Thoracic aorta (tissue), 2 donors: ENCODE measurements at regions not wholly inside any gene's neighbourhood (a gene's known extent, or its start where the extent isn't known, plus 50 kb on each side); places are given as distances from the start of the nearest gene placed in this dataset.
"Not testable (repeated sequence)": the region's sequence is repeated elsewhere in the genome, so short reads cannot be mapped to it uniquely, and the experiment has no call there.

Source experiments
- ATAC-seq: fragments of 150-250 bp; one replicate; pipeline ENCODE4 v1.8.0; 2017; ENCODE audit warnings: low read depth; ENCODE audit not compliant: insufficient number of reproducible peaks, low FRiP score
- DNase-seq: peaks from one replicate; pipeline ENCODE4 v3.0.0-alpha.2; 2020; ENCODE audit warnings: low spot score
- H3K27ac ChIP-seq, 2 donors: fragments of 200-600 bp; sonication (generic); 1 replicate in 1 of 2; 2 replicates in 1 of 2; pipeline ENCODE4 v1.5.1; 2016; ENCODE audit warnings: mild to moderate bottlenecking in 2 of 2, moderate library complexity in 2 of 2
- H3K27me3 ChIP-seq: fragments of 200-600 bp; sonication (generic); replicated peaks from 2 replicates; pipeline ENCODE4 v1.6.0; 2016; ENCODE audit warnings: mild to moderate bottlenecking; ENCODE audit not compliant: insufficient read depth
- H3K36me3 ChIP-seq: fragments of 200-600 bp; sonication (generic); one replicate; pipeline ENCODE4 v1.5.1; 2016
- H3K4me1 ChIP-seq, 2 donors: fragments of 200-600 bp; sonication (generic); 1 replicate in 1 of 2; 2 replicates in 1 of 2; pipeline versions ENCODE4 v1.5.1 to v1.6.0; 2016; ENCODE audit warnings: low read depth in 2 of 2, mild to moderate bottlenecking in 1 of 2; ENCODE audit not compliant: control insufficient read depth in 1 of 2
- H3K4me3 ChIP-seq: fragments of 200-600 bp; sonication (generic); 2 replicates; pipeline ENCODE4 v1.5.1; 2016; ENCODE audit warnings: mild to moderate bottlenecking
- H3K9me3 ChIP-seq: fragments of 200-600 bp; sonication (generic); 2 replicates; pipeline ENCODE4 v1.5.1; 2016
- CTCF ChIP-seq: fragments of 200-600 bp; sonication (generic); IDR thresholded peaks from one replicate; pipeline ENCODE4 v1.5.1; 2019; ENCODE audit warnings: antibody characterized with exemption

- Histone ChIP-seq H3K27ac (no peak overlapping the region), H3K4me3 (no peak overlapping the region), H3K36me3 (no peaks in the 10 kb centered on the region), H3K27me3 (no peaks in the 10 kb centered on the region), H3K9me3 (no peaks in the 10 kb centered on the region), H3K4me1 (no peaks in the 10 kb centered on the region)
- ATAC-seq (no peak), DNase-seq (no peak)
- no peak for TF ChIP-seq CTCF
These were observed 276.5 kb downstream of the FAT4 start for GRCh38 chr4:125591290-125591689.

- no peaks in the 10 kb centered on the region for H3K4me1 ChIP-seq
- H3K36me3 ChIP-seq = no peaks in the 10 kb centered on the region
- H3K9me3 ChIP-seq = no peaks in the 10 kb centered on the region
- no peak for TF ChIP-seq CTCF
- H3K27me3 ChIP-seq = no peaks in the 10 kb centered on the region
- ATAC-seq (no peak), DNase-seq (no peak)
- no peak overlapping the region for H3K4me3 ChIP-seq
- H3K27ac ChIP-seq = no peak overlapping the region
These were observed 279.4 kb downstream of the FAT4 start for GRCh38 chr4:125594056-125594602.

- H3K4me1 ChIP-seq, H3K9me3 ChIP-seq, H3K36me3 ChIP-seq, DNase-seq, H3K4me3 ChIP-seq, H3K27me3 ChIP-seq, H3K27ac ChIP-seq, ATAC-seq: not testable (repeated sequence)
These were observed 291.2 kb downstream of the FAT4 start for GRCh38 chr4:125605926-125606325.

GRCh38 chr4:125620066-125620860 lies 305.5 kb downstream of the FAT4 start:
- no peak for DNase-seq
- H3K27ac ChIP-seq = no peak overlapping the region
- no peaks in the 10 kb centered on the region for H3K27me3 ChIP-seq
- no peak for TF ChIP-seq CTCF
- no peak for ATAC-seq
- H3K4me3 ChIP-seq = peak overlapping the region; percentile 43
- peaks cover 0 to 4% of the 10 kb centered on the region in 2 donors for H3K4me1 ChIP-seq
- H3K36me3 ChIP-seq = no peaks in the 10 kb centered on the region
- H3K9me3 ChIP-seq = no peaks in the 10 kb centered on the region

GRCh38 chr4:125624951-125625350 lies 310.2 kb downstream of the FAT4 start:
- Histone ChIP-seq H3K27me3 (no peaks in the 10 kb centered on the region), H3K9me3 (no peaks in the 10 kb centered on the region), H3K4me1 (no peaks in the 10 kb centered on the region), H3K27ac (no peak overlapping the region), H3K4me3 (no peak overlapping the region), H3K36me3 (no peaks in the 10 kb centered on the region)
- DNase-seq = no peak
- TF ChIP-seq CTCF = no peak
- no peak for ATAC-seq
